H1 (cell line): ENCODE measurements at regions not wholly inside any gene's neighbourhood (a gene's known extent, or its start where the extent isn't known, plus 50 kb on each side); places are given as distances from the start of the nearest gene placed in this dataset.

Source experiments
- BCL11A ChIP-seq, 2 experiments: IDR thresholded peaks; one replicate each; pipeline ENCODE4 v1.6.1; 2011; ENCODE audit warnings: low read depth in 2 of 2, low read length in 2 of 2, mild to moderate bottlenecking in 2 of 2
- CTBP2 ChIP-seq: IDR thresholded peaks from 2 replicates; pipeline ENCODE4 v1.7.0; 2011; ENCODE audit warnings: borderline replicate concordance, mild to moderate bottlenecking, moderate library complexity, mixed read lengths, low read length; ENCODE audit not compliant: insufficient read depth, insufficient read length
- GABPA ChIP-seq: IDR thresholded peaks from 2 replicates; pipeline ENCODE4 v1.6.1; 2011; ENCODE audit warnings: mild to moderate bottlenecking, low read length, moderate library complexity, borderline replicate concordance; ENCODE audit not compliant: insufficient read depth
- ZNF274 ChIP-seq: IDR thresholded peaks from 2 replicates; pipeline ENCODE4 v1.7.0; 2012; ENCODE audit warnings: low read length, borderline replicate concordance; ENCODE audit errors: extremely low read depth
- TF ChIP-seq, protein P1 (sequence below), 3 experiments: IDR thresholded peaks; 1 replicate in 2 of 3; 2 replicates in 1 of 3; pipeline versions ENCODE4 v1.5.1 to v1.6.1; 2011; ENCODE audit warnings: low read length in 3 of 3, mild to moderate bottlenecking in 3 of 3, inconsistent platforms in 2 of 3, low read depth in 1 of 3, moderate library complexity in 1 of 3; ENCODE audit not compliant: insufficient read depth in 1 of 3; ENCODE audit errors: control extremely low read depth in 1 of 3

DNA sequence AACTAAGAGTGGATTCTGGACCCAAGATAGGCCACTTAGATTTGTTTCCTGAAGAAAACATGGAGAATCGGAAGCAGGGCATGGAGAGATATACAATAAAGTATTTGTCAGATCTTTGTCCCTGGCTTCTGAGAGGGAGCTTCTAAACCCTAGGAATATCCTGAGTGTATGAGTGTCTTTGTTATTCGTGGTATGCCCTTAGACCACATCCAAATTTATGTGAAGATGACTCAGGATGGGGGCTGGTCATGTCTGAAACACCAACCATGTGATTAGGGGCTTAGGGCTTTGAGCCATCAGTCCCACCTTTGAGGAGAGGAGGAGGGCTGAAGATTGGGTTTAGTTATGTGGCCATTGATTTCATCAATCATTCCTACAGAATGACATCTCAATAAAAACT is 69.7 kb upstream of the PLPP4 start (continued):
- TF ChIP-seq GABPA: no peak
- TF ChIP-seq ZNF274: no peak
- TF ChIP-seq BCL11A (IDR thresholded peaks at IDR 0.05; ENCODE audit: low read depth in 2 of 2, low read length in 2 of 2): no peak
- TF ChIP-seq CTBP2: no peak
- TF ChIP-seq, protein P1, sequence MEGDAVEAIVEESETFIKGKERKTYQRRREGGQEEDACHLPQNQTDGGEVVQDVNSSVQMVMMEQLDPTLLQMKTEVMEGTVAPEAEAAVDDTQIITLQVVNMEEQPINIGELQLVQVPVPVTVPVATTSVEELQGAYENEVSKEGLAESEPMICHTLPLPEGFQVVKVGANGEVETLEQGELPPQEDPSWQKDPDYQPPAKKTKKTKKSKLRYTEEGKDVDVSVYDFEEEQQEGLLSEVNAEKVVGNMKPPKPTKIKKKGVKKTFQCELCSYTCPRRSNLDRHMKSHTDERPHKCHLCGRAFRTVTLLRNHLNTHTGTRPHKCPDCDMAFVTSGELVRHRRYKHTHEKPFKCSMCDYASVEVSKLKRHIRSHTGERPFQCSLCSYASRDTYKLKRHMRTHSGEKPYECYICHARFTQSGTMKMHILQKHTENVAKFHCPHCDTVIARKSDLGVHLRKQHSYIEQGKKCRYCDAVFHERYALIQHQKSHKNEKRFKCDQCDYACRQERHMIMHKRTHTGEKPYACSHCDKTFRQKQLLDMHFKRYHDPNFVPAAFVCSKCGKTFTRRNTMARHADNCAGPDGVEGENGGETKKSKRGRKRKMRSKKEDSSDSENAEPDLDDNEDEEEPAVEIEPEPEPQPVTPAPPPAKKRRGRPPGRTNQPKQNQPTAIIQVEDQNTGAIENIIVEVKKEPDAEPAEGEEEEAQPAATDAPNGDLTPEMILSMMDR (IDR thresholded peaks at IDR 0.05; ENCODE audit: control extremely low read depth in 1 of 3, insufficient read depth in 1 of 3, low read depth in 1 of 3, low read length in 3 of 3): no peak
- TF ChIP-seq, all 59 proteins: peak for 0
